Activated CD4-positive, alpha-beta T cell treated with anti-CD3 and anti-CD28 coated beads, Interleukin-2, amount 50 U/mL, for 1 hour (primary cell): ENCODE measurements at regions not wholly inside any gene's neighbourhood (a gene's known extent, or its start where the extent isn't known, plus 50 kb on each side); places are given as distances from the start of the nearest gene placed in this dataset.
"Not testable (repeated sequence)": the region's sequence is repeated elsewhere in the genome, so short reads cannot be mapped to it uniquely, and the experiment has no call there.

Source experiments
- DNase-seq: peaks from one replicate; pipeline ENCODE4 v3.0.0-alpha.2; 2020

GRCh38 chr20:57110121-57111027 is 156.1 kb downstream of the BMP7 start:
- DNase-seq = not testable (repeated sequence)

- DNase-seq = no peak
Observed at GRCh38 chr20:57111028-57111373, 155.4 kb downstream of the BMP7 start.

GRCh38 chr20:57112448-57112847 is 154.0 kb downstream of the BMP7 start:
- DNase-seq = no peak

- no peak for DNase-seq
Observed at GRCh38 chr20:57114290-57115005, 152.0 kb downstream of the BMP7 start.

GRCh38 chr20:57117296-57117695 is 149.1 kb downstream of the BMP7 start:
- no peak for DNase-seq

- no peak for DNase-seq
Observed at GRCh38 chr20:57118107-57118769, 148.2 kb downstream of the BMP7 start.
